H9 (cell line): ENCODE measurements at regions not wholly inside any gene's neighbourhood (a gene's known extent, or its start where the extent isn't known, plus 50 kb on each side); places are given as distances from the start of the nearest gene placed in this dataset.

ENCODE experiments used
- DNase-seq: peaks from one replicate; pipeline ENCODE4 v3.0.0-alpha.2; 2017
- H2AFZ ChIP-seq: one replicate; pipeline ENCODE4 v1.6.1; 2013; ENCODE audit warnings: mild to moderate bottlenecking, low read length, control low read depth, moderate library complexity
- H2AK5ac ChIP-seq: 2 replicates; pipeline ENCODE4 v1.6.1; 2013; ENCODE audit warnings: low read length, control low read depth, mixed read lengths; ENCODE audit not compliant: insufficient read length
- H2BK120ac ChIP-seq: one replicate; pipeline ENCODE4 v1.6.1; 2013; ENCODE audit warnings: low read depth, mild to moderate bottlenecking, low read length, control low read depth, inconsistent platforms; ENCODE audit not compliant: poor library complexity, severe bottlenecking
- H2BK12ac ChIP-seq: 2 replicates; pipeline ENCODE4 v1.6.1; 2013; ENCODE audit warnings: low read length, control low read depth, mixed read lengths, low read depth; ENCODE audit not compliant: insufficient read length
- H2BK15ac ChIP-seq: 2 replicates; pipeline ENCODE4 v1.6.1; 2013; ENCODE audit warnings: low read depth, low read length, control low read depth
- H2BK20ac ChIP-seq: one replicate; pipeline ENCODE4 v1.6.1; 2013; ENCODE audit warnings: low read depth, mild to moderate bottlenecking, low read length, control low read depth, inconsistent platforms; ENCODE audit not compliant: poor library complexity, severe bottlenecking
- H2BK5ac ChIP-seq: 2 replicates; pipeline ENCODE4 v1.6.1; 2013; ENCODE audit warnings: low read length, control low read depth, mixed read lengths; ENCODE audit not compliant: insufficient read length
- H3K14ac ChIP-seq: 2 replicates; pipeline ENCODE4 v1.6.1; 2013; ENCODE audit warnings: low read length, control low read depth; ENCODE audit not compliant: insufficient read depth
- H3K18ac ChIP-seq: 2 replicates; pipeline ENCODE4 v1.6.1; 2013; ENCODE audit warnings: low read depth, mild to moderate bottlenecking, mixed read lengths, low read length, control low read depth; ENCODE audit not compliant: insufficient read length
- H3K23ac ChIP-seq: 2 replicates; pipeline ENCODE4 v1.6.1; 2013; ENCODE audit warnings: low read length, control low read depth, mixed read lengths, low read depth; ENCODE audit not compliant: insufficient read length
- H3K23me2 ChIP-seq: 2 replicates; pipeline ENCODE4 v1.6.1; 2013; ENCODE audit warnings: low read depth, mild to moderate bottlenecking, mixed read lengths, low read length, control low read depth; ENCODE audit not compliant: insufficient read length, poor library complexity, severe bottlenecking
- H3K27ac ChIP-seq: 2 replicates; pipeline ENCODE4 v1.5.1; 2013; ENCODE audit warnings: low read length, control low read depth, mixed read lengths, low read depth; ENCODE audit not compliant: insufficient read length
- H3K27me3 ChIP-seq: 2 replicates; pipeline ENCODE4 v1.6.1; 2013; ENCODE audit warnings: low read length, control low read depth, inconsistent platforms; ENCODE audit not compliant: insufficient read depth
- H3K4ac ChIP-seq: 2 replicates; pipeline ENCODE4 v1.6.1; 2013; ENCODE audit warnings: low read depth, mild to moderate bottlenecking, control low read depth, inconsistent platforms, low read length, moderate library complexity
- H3K4me1 ChIP-seq: 2 replicates; pipeline ENCODE4 v1.6.1; 2013; ENCODE audit warnings: low read length, control low read depth, inconsistent platforms; ENCODE audit not compliant: insufficient read depth
- H3K4me2 ChIP-seq: 2 replicates; pipeline ENCODE4 v1.6.1; 2013; ENCODE audit warnings: low read length, control low read depth, mixed read lengths; ENCODE audit not compliant: insufficient read length, insufficient read depth
- H3K56ac ChIP-seq: 2 replicates; pipeline ENCODE4 v1.6.1; 2013; ENCODE audit warnings: low read depth, mild to moderate bottlenecking, mixed read lengths, low read length, control low read depth; ENCODE audit not compliant: insufficient read length
- H3K79me1 ChIP-seq: 2 replicates; pipeline ENCODE4 v1.6.1; 2013; ENCODE audit warnings: low read depth, mild to moderate bottlenecking, moderate library complexity, low read length, control low read depth, inconsistent platforms; ENCODE audit not compliant: insufficient read depth, poor library complexity, severe bottlenecking
- H3K79me2 ChIP-seq: 2 replicates; pipeline ENCODE4 v1.6.1; 2013; ENCODE audit warnings: low read length, control low read depth, inconsistent platforms; ENCODE audit not compliant: insufficient read depth
- H3K9ac ChIP-seq: 2 replicates; pipeline ENCODE4 v1.6.1; 2013; ENCODE audit warnings: low read length, control low read depth, mixed read lengths; ENCODE audit not compliant: insufficient read length; ENCODE audit errors: extremely low read depth
- H3K9me3 ChIP-seq: one replicate; pipeline ENCODE4 v1.6.1; 2013; ENCODE audit warnings: low read depth, low read length, inconsistent platforms; ENCODE audit not compliant: control insufficient read depth
- H3T11ph ChIP-seq: one replicate; pipeline ENCODE4 v1.6.1; 2013; ENCODE audit warnings: mild to moderate bottlenecking, low read length, control low read depth, inconsistent platforms
- H4K20me1 ChIP-seq: one replicate; pipeline ENCODE4 v1.6.1; 2013; ENCODE audit not compliant: control insufficient read depth, insufficient read length, insufficient read depth
- H4K5ac ChIP-seq: 2 replicates; pipeline ENCODE4 v1.6.1; 2013; ENCODE audit warnings: low read depth, mild to moderate bottlenecking, mixed read lengths, low read length, control low read depth; ENCODE audit not compliant: insufficient read length
- H4K8ac ChIP-seq: replicated peaks from 2 replicates; pipeline ENCODE4 v1.6.1; 2013; ENCODE audit warnings: low read length, control low read depth, mixed read lengths, low read depth; ENCODE audit not compliant: insufficient read length
- H4K91ac ChIP-seq: 2 replicates; pipeline ENCODE4 v1.6.1; 2013; ENCODE audit warnings: low read depth, mild to moderate bottlenecking, moderate library complexity, mixed read lengths, low read length, control low read depth; ENCODE audit not compliant: insufficient read length
- H3K27ac Mint-ChIP-seq, 3 experiments: 2 replicates in 2 of 3; 3 replicates in 1 of 3; pipeline ENCODE4 v1.8.0; 2020 to 2021; ENCODE audit warnings: mixed read lengths in 3 of 3, mild to moderate bottlenecking in 1 of 3, moderate library complexity in 1 of 3
- H3K27me3 Mint-ChIP-seq: 2 replicates; pipeline ENCODE4 v1.8.0; 2021; ENCODE audit warnings: low read depth, mild to moderate bottlenecking, moderate library complexity, mixed read lengths
- H3K36me3 Mint-ChIP-seq, 3 experiments: 2 replicates in 2 of 3; 3 replicates in 1 of 3; pipeline ENCODE4 v1.8.0; 2020 to 2021; ENCODE audit warnings: low read depth in 3 of 3, mixed read lengths in 3 of 3; ENCODE audit not compliant: insufficient read depth in 1 of 3
- H3K4me1 Mint-ChIP-seq, 2 experiments: 2 replicates each; pipeline ENCODE4 v1.8.0; 2020; ENCODE audit warnings: mixed read lengths in 2 of 2
- H3K4me3 Mint-ChIP-seq, 2 experiments: 2 replicates in 1 of 2; 3 replicates in 1 of 2; pipeline ENCODE4 v1.8.0; 2020 to 2021; ENCODE audit warnings: mild to moderate bottlenecking in 2 of 2, mixed read lengths in 2 of 2, moderate library complexity in 1 of 2
- H3K9me3 Mint-ChIP-seq, 2 experiments: 2 replicates in 1 of 2; 3 replicates in 1 of 2; pipeline ENCODE4 v1.8.0; 2020; ENCODE audit warnings: mild to moderate bottlenecking in 2 of 2, mixed read lengths in 2 of 2, moderate library complexity in 1 of 2
- CTCF ChIP-seq: fragments of 200-600 bp; sonication (generic); conservative IDR thresholded peaks from 3 replicates; pipeline ENCODE4 v1.8.0; 2021; ENCODE audit warnings: antibody characterized with exemption, mild to moderate bottlenecking
- WGBS: extraction: QIAGEN DNeasy Blood & Tissue Kit; methylation state at CpG from one replicate; pipeline ENCODE4 v1.1.7; 2013; ENCODE audit warnings: missing lambda C conversion rate, low lambda C conversion rate, mixed read lengths; ENCODE audit not compliant: insufficient read length; ENCODE audit errors: extremely low coverage; 5-methylcytosine and 5-hydroxymethylcytosine counted together

- no peak overlapping the region for H3K4me3 Mint-ChIP-seq
- no peak for TF ChIP-seq CTCF
- no peaks in the 10 kb centered on the region for H3K9me3 Mint-ChIP-seq
- no peak overlapping the region for H3K27ac Mint-ChIP-seq
- Histone ChIP-seq H3K56ac (no peak overlapping the region), H4K8ac (no peak overlapping the region), H4K20me1 (no peaks in the 10 kb centered on the region), H4K5ac (no peak overlapping the region), H3K27ac (no peak overlapping the region), H2AFZ (no peak overlapping the region), H3K4me1 (no peaks in the 10 kb centered on the region), H3K9me3 (no peaks in the 10 kb centered on the region), H3K9ac (no peak overlapping the region), H3T11ph (no peak overlapping the region), H3K14ac (no peak overlapping the region), H2BK15ac (no peak overlapping the region), H3K23me2 (no peaks in the 10 kb centered on the region), H3K79me1 (no peaks in the 10 kb centered on the region), H3K18ac (no peak overlapping the region), H2AK5ac (no peak overlapping the region), H3K4me2 (no peak overlapping the region), H2BK20ac (no peak overlapping the region), H3K79me2 (no peaks in the 10 kb centered on the region), H3K4ac (no peak overlapping the region), H4K91ac (no peak overlapping the region), H3K23ac (no peak overlapping the region), H2BK12ac (no peak overlapping the region), H2BK120ac (no peak overlapping the region), H2BK5ac (no peak overlapping the region), H3K27me3 (peaks cover 17% of the 10 kb centered on the region; the same call in 1 of the 2 replicates)
- H3K4me1 Mint-ChIP-seq = peaks cover 9 to 10% of the 10 kb centered on the region in 2 experiments
- no peaks in the 10 kb centered on the region for H3K36me3 Mint-ChIP-seq
- DNase-seq = no peak
- WGBS = no CpG with 5 or more reads among the region's 7 CpGs
- H3K27me3 Mint-ChIP-seq = peaks cover 65% of the 10 kb centered on the region
Measured at GRCh38 chr20:36104244-36104643, 50.3 kb upstream of the EPB41L1 start.
